NCI-H1417 (cell line): ENCODE measurements at regions not wholly inside any gene's neighbourhood (a gene's known extent, or its start where the extent isn't known, plus 50 kb on each side); places are given as distances from the start of the nearest gene placed in this dataset.
"Not testable (repeated sequence)": the region's sequence is repeated elsewhere in the genome, so short reads cannot be mapped to it uniquely, and the experiment has no call there.

ENCODE experiments used
- DNase-seq, 3 experiments: peaks; one replicate each; lab custom pipeline; 2025; lab: John Stamatoyannopoulos, UW

DNA sequence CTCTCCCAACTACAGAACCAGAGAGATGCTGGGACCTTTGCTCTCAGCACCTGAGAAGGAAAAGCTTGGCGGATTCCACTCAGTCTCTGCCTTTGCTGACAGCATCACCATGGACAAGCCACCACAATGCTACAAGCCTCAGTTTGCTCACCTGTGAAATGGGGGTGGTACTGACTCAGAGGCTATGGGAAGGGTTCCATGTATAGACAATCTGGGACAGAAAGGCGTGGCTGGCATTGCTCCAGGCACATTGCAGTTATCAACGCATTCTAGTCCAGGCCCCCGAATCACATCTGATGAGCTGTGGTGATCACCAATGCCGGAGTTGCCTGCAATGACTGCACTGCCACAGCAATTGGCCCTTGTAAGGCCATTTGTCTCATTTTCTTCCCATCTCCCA, 72.6 kb downstream of the ISX start:
- DNase-seq = no peak

- peak in 1 of 3 experiments; percentile 2 for DNase-seq
Observed at GRCh38 chr22:35140879-35141745, 75.2 kb downstream of the ISX start.

GRCh38 chr22:35148381-35148780, 82.4 kb downstream of the ISX start:
- DNase-seq = no peak

GRCh38 chr22:35148866-35149548, 83.0 kb downstream of the ISX start:
- DNase-seq = no peak

DNA sequence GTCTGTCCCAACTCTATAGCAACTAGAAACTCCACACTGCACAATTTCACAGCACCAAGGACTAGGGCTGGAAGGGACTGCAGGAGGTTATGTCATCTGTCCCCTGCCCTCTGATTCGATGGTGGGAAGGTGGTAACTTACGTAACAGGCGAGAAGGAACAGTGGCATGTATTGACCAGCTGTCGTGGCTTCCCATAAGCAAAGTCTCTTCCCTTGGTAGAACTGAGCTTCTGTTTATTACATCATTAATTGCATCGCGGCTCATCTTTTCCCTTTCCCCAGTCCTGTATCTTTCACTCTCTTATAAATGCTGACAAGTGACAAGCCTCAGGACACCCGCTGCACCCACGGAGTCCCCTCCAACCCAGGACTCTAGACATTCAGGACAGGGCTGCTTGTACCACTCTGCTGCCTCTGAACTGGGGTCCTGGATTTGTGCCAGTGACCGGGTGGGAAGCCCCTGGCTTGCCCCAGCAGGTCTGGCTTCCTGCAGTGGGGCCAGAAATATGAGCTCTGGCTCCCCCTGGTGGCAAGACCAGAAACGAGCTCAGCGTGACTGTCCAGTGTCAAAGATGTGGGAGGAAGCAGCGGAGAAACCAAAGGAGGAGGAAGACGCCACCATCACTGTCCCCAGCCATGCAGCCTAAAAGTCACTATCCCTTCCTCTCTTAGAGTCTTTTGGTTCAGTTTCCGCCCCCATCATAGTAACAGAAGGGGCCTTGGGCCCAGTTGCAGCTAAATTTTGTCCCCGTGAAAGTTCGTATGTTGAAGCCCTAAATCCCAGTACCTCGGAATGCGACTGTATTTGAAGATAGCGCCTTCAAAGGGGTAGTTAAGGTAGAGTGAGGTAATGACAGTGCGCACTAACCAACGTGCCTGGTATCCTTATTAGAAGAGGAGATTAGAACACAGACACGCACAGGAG, 84.5 kb downstream of the ISX start:
- peak; percentile 14 to 61 (median 42) for DNase-seq

DNA sequence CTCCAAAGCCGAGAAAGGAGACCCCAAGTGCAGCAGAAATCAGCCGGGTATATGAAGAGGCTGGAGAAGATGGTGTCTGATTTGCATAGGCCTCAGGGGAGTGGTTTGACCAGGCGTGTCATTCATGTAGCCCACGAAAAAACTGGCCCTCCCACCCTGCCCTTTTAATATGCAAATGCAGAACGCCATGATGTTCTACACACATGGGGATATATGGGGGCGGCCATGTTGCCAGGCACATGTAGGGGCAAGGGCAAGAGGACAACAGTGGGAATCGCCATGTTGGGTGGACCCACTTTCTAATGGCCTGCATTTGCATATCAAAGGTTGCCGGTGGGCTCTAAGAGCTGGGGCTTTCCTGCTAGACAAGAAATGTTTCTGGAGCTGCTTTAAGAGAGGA, 86.4 kb downstream of the ISX start:
- DNase-seq = no peak

DNA sequence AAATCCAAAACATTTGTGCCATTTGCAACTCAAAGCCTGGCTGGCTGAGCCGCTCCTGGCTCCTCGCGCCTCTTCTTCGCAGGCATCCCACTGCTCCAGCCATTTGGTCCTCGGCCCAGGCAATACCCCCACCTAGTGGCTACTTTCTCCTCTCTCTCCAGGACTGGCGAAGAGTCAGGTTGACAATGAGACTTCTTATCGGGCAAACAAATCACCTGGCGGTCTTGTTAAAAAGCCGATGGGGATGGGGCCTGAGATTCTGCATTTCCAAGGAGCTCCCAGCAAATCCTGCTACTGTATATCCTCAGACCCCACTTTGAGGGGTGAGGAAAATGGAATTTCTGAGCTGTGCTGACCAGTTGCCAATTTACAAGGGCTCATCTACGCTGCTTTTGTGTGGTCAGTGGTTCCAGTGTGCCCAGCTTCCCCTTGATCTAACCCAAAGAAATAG, 89.0 kb downstream of the ISX start:
- peak; percentile 50 to 70 (median 51) for DNase-seq

DNA sequence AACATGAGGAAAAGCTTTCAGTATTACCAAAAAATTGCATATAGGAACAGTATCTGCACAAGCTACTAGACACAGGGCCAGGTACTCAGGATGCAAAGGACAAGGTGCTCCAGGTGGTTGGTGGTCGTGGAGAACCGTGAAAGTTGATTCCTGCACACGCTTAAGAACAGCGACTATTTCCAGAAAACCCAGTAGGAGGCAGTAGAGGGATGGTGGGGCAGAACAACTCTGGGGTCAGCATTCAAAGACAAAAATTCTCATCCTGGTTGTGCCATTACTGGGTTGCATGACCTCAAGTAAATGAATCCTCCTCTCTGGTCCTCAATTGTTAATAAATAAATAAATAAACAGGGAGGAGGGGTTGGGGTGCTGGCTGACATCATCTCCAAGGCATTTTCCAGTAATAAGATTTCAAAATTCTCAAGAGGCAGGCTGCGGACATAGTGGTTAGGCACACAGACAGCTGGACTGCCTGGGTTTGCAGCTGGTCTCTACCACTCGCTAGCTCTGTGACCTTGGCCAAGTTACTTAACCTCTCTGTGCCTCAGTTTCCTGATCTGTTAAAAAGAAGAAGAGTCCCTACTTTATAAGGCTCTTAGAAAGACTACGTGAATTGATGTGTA, 89.6 kb downstream of the ISX start:
- no peak for DNase-seq

DNA sequence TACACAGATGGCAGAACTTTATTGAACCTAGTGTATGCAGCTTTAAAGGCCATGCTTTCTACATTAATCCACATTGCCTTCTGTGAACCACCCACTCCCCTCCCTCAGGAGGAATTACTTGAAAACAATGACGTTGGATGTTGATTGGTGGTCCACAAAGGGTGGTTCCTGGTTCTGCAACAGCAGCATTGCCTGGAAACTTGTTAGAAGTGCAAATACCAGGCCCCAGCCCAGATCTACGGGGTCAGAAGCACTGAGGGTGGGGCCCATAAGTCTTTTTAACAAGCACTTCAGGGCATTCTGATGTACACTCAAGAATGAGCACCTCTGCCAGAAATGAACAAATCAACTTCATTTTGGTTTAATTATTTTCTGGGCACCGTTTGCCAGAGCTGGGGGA, 91.0 kb downstream of the ISX start:
- DNase-seq = no peak

GRCh38 chr22:35158336-35158735, 92.4 kb downstream of the ISX start:
- DNase-seq = no peak

DNA sequence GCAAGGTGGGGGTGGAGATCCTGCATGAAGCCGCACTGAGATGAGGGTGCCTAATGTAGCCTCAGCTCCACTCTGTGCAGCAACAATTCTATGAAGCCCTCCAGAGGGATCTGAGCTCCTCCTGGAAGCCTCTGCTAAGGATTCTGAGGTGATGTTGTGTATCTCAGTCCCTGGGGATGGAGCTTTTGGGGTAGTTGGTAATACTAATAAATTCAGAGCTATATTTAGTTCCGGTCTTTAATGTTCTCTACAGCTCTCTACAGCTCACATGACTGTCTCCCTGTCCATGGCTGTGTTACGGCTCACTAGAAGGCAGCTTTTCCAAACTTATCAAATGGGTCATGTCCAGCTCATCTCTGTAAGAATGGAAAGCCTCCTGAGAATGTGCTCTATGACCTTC, 93.4 kb downstream of the ISX start:
- DNase-seq = no peak

DNA sequence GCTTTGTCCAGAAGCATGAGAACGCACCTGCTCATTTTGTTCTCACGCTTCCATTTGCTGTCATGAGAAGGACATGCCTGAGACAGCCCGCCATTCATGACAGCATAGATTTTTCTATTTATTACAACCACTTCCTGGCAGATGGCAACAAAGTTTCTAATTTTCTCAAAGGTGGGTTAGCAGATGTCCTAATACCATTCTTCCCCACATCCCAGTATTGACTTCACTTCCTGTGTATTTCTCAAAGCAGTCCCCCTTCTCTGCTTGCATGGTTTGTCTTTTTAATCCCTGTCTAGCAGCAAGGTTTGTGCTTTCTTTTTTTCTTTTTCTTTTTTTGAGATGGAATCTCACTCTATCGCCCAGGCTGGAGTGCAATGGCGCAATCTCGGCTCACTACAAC, 94.3 kb downstream of the ISX start:
- no peak for DNase-seq

- not testable (repeated sequence) for DNase-seq
Observed at GRCh38 chr22:35165896-35166295, 91.4 kb upstream of the HMGXB4 start.

DNA sequence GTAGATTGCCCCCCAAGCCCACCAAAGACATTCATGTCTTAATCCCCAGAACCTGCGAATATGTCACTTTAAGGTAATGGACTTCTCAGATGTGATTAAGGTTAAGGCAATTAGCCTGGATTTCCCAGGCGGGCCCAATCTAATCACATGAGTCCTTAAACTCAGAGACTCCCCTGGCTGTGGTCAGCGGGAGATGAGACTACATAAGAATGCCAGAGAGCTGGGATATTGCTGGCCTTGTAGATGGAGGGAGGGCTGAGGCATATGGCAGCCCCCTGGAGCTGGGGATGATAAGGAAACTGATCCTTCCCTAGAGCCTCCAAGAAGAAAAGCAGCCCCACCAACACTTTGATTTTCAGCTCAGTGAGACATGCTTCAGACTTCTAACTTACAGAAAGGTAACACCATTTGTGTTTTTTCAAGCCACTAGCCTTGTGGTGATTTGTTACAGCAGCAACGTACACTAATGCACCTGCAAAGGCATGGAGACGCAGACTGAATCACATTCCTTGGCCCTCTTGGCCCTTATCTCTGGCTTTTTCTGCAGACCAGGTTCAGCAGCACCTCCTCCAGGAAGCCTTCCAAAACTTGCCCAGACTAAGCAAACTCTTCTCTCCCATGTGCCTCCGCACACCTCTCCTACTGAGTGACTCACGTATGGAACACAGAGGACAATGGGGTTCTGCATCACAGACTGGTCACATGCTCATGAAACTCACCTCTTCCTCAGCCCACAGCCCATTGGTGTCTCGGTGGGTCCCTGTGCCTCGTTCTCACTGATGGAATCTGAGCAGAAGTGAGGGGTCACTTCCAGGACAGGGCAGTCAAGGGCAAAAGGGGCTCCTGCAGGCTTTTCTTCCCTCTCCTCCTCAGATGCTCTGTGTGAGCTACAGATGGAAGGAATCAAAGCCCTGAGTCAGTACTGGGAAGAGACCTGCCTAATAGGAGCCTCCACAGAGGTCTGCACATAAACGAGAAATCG, 86.3 kb upstream of the HMGXB4 start:
- no peak for DNase-seq

- DNase-seq = peak; percentile 62 to 96 (median 83)
Observed at GRCh38 chr22:35172442-35172841, 84.9 kb upstream of the HMGXB4 start.

- DNase-seq = no peak
Observed at GRCh38 chr22:35173655-35174054, 83.6 kb upstream of the HMGXB4 start.

DNA sequence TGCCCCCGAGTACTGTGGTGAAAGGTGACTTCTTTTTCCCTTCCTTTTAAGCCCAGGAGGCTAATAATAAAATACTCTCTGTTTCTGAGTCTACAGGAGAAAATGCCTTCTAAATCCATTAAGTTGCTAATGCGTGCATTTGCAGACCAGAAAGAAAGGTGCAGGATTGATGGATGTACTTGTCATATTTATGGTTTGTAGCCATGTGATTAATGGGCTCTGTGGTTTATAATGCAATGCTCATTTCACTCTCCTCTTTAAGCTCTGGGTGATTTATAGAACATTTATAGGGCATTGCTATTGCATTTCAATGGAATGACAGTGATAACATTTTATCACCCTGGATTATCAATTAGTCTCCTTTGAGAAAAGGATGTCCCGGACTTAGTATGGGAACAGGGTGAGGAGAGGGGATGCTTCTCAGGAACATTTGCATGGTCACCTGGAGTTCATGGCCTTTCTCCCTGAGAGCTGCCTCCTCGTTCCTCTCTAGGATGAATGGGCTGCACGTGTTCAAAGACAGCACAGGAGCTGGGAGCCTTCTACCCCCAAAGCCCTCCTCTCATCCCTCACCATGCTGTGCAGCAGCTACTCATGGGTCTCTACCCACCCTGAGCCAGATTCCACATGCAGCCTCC, 82.8 kb upstream of the HMGXB4 start:
- DNase-seq = peak; percentile 14 to 76 (median 55)

DNA sequence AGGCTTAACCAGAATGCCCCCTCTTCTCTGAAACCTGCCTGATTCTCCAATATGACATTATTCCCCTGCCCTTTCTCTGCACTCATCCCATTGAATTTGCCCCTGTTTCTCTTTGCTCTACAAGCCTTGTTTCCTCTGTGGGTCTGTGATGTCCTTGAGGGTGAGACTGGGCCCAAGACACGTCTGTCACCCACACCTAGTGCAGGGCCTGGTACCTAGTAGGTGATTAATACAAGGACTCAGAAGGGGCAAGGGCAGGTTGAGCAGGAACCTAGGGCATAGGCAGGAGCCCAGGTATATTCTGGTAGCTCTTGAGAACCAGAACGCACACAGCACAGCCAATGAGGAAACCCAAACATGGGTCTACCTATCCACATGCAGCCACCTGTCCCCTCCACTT, 81.9 kb upstream of the HMGXB4 start:
- no peak for DNase-seq

- DNase-seq = no peak
Observed at GRCh38 chr22:35177811-35178210, 79.5 kb upstream of the HMGXB4 start.

GRCh38 chr22:35178446-35178845, 78.8 kb upstream of the HMGXB4 start:
- no peak for DNase-seq
